ACHN (cell line): ENCODE measurements at regions not wholly inside any gene's neighbourhood (a gene's known extent, or its start where the extent isn't known, plus 50 kb on each side); places are given as distances from the start of the nearest gene placed in this dataset.

Experiments used
- DNase-seq: peaks from one replicate; pipeline ENCODE4 v3.0.0-alpha.2; 2015
- in situ Hi-C: cut with HindIII; loops from 2 replicates; pipeline ENCODE4 v1.10.0; 2017; ENCODE audit warnings: low sequenced_read_pairs, low pct_ligation_motif_present, low pct_unique_long_range_greater_than_20kb

DNA sequence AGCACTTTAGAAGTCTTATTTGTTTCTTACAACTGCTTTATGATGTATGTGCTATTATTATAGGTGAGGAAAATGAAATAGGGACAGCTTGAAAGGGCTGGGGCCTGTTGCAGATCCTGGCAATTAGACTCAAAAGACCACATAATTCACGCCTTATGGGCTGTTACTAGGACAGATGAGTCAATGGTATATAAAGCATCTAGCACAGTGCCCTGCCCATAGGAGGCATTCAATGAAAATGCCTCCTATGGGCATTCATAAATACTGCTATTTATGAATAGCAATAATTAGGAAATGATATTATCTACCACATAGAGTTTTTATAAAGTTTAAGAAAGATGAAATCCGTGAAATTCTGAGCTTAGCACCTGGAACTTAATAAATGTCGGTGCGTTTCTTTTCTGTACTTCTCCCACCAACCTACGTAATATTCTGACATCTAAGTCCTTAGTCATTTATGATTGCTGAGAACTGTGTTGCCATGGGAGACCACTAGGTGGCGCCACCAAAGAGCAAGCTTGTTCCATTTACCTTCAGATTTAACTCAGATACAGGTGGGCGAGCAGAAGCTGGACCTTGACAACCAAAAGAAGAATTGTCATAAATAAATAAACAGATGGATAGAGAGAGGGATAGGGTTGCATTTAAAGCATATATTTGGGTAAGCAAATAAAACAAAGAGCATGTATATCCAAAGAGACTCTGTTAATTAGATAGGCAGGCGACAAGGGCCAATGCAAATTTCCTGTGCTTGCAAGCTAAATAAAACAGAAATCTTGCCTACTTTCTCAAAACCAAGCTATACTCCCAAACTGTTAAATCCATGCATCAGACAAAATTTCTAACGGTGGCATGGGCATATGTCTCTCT, 699.9 kb downstream of the INHBA start:
- in situ Hi-C loops = no loop called here
- peak; percentile 74 for DNase-seq

DNA sequence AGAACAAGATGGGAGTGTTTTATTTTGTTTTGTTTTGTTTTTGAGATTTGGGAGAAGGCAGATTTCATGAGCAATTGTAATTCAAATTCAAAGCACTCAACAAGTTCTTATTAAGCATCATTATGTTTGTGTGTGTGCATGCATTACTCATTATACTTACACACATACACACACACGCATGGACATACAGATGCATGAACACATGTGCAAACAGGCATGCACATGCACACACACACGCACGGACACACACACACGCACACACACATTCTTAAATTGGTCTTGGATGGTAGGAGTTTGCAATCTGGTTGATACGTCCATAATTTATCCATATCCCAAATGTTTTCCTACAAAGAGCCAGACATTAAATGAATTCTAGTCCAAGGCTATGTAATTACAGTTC, 702.8 kb downstream of the INHBA start:
- no peak for DNase-seq
- in situ Hi-C loops = no loop called here

DNA sequence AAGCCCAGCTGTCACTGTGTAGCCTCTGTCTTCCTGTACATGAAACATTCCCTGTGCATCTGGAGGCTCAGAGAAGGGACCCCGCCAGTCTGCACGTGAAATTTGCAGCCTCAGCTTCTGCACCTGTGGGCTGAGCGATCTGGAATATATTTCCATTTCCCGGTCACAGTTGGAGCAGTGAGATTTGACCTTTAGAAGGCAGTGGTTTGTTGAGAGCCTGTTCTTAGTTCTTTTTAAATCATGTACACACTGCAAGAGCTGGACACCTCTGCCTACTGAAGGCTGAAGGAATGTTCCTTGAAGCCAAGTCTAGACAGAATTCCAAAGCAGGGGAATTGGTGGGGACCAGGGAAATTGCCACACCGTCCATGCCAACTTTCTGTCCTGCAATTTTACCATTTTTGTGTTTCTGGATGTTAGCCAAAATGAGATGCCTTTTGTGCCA, 706.6 kb downstream of the INHBA start:
- no peak for DNase-seq
- in situ Hi-C loops = no loop called here

DNA sequence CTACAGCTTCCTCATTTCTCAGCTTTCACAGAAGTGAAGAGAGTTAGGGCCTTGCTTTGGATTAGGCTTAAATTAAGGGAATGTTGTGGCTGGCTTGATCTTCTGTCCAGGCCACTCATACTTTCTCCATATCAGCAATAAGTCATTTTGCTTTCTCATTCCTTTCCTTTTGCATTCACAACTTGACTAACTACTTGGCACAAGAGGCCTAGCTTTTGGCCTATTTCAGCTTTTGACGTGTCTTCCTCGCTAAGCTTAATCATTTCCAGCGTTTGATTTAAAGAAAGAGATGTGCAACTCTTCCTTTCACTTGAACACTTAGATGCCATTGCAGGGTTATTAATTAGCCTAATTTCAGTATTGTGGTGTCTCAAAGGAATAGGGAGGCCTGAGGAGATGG, 712.0 kb downstream of the INHBA start:
- in situ Hi-C loops = no loop called here
- DNase-seq = no peak

DNA sequence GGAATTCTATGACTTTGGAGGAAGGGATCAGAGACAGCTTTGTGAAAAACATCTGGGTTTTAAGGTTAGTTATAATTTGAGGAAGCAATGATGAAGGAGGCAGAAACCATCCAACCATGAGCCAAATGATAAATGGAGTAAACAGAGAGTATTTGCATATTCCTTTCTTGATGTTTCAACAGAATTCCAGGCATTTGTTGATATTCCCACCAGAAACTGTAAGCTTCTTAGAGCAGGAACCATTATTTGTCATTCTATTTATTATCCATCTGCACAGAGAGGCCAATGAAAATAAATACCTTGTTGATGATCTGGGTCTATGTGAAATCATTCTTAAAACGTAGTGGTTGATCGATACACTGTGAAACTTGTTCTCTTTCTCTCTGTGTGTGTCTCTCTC, 715.3 kb downstream of the INHBA start:
- in situ Hi-C loops = no loop called here
- no peak for DNase-seq

DNA sequence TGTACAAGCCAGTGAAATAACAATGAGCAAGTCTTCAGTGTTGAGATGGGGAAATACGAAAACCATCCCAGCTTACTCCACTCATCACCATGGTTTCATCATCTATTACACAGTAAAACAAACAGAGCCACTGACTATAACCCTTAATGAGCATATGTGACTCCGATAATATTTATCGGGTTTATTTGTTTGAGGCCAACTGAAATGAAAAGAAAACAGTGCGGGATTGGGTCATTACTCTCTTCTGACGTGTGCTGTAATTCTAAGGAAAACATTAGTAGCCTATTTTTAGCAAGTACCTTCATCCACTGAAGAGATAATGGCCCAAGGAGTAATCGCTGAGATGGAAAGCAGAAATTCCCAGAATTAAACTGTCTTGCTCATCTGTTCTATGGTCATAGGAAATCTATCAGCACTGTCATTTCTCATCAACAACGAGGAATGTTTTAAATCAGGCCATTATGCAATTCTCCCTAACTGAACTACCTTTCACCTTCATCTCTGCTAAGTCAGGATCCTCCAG, 716.5 kb downstream of the INHBA start:
- in situ Hi-C loops = no loop called here
- no peak for DNase-seq

DNA sequence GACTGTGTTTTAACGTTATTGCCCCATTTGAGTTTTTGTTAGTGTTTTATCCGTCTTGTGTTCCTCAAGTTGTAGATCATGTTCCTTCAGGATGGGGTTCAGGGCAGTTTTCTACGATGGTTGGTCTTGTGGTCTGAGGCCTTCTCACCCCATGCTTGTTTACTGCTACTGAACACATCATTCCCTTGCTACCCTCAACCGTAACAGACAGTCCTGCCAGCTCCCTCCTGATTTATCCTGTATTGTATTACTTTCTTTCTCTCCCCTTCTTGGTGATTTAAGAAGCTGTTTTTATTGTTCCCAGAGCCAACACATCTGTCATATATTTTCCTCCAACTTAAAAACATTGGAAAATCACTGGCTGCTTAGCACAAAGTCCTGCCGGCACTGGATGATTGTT, 719.8 kb downstream of the INHBA start:
- no peak for DNase-seq
- in situ Hi-C loops = no loop called here

DNA sequence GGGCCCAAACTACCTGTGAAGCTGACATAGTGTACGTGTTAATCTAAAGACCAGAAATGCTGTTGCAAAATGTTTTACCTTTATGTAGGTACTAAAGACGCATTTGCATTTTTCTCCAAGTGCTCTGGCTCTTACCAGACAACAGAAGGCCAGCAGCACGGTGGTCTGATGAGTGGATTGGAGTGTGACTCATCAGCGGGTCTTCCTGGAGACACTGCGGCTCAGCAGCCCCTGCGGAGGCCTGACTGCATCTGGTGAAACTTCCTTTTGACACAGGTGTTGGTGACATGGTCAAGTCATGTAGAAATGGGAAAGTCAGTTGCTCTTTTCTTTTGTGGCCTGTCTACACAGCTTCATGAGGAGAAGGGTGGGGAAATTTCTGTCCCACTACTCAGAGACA, 723.6 kb downstream of the INHBA start:
- no peak for DNase-seq

DNA sequence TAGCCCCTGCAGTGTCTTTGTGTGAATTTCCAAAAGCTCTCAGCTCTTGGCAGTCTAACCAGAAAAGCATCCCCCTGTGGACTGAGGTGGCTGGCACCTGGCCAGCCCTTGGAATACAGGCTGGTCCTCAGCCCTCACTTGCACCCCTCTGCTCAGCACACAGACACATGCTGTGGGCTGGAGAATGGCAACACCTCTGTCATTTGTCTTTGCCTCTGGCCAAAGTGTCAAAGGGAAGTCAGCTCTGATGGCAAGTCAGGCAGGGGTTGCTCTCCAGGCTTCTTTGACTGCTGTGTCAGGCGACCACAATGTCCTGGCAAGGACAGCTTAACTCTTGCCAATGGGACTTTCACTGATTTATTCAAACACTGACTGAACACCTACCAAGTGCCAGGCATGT, 724.8 kb downstream of the INHBA start:
- in situ Hi-C loops = no loop called here
- DNase-seq = no peak

More for the DNA sequence above, 723.6 kb downstream of the INHBA start:
- in situ Hi-C loops = no loop called here

DNA sequence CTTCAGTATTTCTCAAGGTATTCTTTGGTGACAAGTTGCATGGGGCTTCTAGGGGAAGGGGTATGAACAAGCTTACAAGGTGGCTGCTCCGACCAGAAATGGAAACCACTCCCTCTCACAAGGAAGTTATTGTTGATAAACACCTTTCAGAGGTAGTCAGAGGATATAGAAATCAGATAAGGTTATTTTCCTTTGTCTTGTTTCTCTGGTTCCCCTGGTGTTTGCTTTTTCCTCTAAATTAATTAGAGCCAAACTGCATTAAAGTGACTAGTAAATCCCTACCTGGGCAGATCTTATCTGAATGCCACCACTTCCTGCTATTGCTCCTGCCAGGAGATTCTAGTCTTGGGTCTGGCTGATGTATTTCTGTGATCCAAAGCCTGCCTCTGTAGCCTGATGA, 725.4 kb downstream of the INHBA start:
- in situ Hi-C loops = no loop called here

DNA sequence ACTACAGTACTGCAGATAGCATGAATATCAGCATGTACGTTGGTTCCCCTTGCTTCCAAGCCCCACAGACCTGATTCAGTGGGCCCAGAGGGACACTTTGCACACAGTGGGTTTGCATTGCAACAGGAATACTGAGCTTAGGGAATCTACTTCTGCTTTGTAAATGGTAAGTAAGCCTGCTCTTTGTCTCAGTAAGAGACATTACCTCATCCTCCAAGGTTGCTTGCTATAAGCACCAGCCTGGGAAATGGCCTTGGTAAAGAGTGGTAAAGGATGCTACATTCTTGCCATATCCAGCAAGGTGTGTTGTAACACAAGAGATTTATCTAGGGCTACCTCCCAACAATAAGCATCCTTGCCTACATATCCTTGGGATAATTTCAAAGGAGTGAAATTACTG, 730.5 kb downstream of the INHBA start:
- DNase-seq = no peak
- in situ Hi-C loops = no loop called here

More for the DNA sequence above, 725.4 kb downstream of the INHBA start:
- DNase-seq = no peak

DNA sequence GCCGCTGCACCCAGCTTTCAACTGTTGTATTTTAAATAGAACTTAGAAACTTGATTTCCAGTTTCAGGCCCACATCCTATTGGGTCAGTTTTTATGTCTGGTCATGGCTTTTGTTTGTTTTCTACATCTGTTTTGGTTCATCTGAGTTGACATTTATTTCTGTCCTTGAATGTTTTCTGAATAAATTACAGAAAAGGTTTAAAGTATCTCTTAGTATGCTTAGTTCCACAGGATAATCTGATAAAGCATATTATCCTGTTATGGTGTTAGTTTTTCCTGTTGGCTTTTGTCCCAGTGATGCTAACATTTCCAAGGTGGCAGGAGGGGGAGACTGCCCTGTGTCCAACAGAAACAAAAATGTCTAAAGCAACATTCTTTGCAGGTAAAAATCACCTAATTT, 733.2 kb downstream of the INHBA start:
- in situ Hi-C loops = no loop called here
- no peak for DNase-seq

DNA sequence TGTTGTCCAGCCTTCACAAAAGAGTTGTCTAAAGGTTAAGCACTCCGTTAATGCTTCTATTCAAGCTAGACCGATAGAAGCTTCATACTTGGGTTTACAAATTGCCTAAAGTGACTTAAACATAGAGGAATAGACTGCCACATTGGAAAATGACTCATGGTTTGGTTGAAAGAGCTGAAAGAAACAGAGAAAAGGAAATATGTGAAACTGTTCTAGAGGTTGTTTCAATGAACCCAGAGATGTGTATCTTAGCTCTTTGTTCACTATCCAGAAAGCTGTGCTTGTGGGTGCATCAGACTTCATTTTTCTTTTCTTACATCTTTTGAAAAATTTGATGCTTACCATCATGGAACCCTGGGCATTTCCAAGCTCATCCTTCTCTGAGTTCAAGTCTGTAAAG, 736.2 kb downstream of the INHBA start:
- no peak for DNase-seq
- in situ Hi-C loops = no loop called here

DNA sequence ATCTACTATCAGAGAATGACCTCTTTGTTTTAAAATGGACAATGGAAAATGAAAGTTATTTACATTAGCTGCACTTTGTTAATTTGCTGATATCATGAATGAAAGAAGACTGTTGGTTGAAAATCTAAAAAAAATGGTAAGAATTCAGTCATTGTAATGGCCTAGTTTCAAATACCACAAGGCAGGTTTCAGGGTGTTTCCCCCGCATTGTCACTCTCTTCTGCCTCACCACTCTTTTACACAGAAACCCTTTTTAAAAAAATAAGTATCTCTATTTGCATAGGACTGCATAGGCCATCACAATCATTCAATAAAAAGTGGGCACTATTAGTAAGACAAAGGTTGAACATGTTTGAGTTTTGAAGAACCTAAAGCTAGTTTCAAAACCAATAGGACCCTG, 737.1 kb downstream of the INHBA start:
- in situ Hi-C loops = no loop called here
- no peak for DNase-seq

DNA sequence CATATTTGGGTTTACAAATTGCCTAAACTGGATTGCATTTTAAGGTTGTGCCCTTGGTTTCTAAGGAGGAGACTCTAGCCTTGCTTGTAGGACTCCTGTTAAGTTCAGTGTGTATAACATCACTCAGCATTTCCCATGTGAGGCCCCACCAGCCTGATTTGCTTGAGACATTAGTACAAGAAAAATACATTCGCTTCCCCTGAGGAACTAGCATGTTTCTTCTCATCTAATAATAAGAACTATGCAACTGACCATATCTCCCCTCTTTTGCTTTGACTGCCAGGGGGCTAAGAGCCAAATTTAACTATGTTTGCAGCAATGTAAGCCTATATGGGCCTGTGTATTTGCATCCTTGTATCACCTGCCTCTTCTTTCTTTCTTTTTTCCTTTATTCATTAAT, 737.9 kb downstream of the INHBA start:
- in situ Hi-C loops = no loop called here

DNA sequence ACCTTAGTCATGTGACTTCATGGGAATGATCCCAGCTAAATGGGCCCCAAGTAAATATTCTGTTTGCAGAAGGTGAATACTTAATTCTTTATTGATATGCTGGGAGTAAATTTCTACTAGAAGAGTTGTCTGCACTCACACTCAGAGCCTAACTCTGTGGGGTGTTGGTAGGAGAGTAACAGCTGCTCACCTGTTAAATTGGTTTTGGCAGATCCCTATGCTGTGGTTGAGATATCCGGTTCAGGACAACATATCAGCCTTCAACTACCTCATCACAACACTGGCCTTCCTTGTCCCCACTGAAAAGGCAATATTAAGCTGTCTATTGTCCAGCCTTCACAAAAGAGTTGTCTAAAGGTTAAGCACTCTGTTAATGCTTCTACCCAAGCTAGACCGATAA, 738.3 kb downstream of the INHBA start:
- no peak for DNase-seq
- in situ Hi-C loops = no loop called here

More for the DNA sequence above, 737.9 kb downstream of the INHBA start:
- DNase-seq = no peak

DNA sequence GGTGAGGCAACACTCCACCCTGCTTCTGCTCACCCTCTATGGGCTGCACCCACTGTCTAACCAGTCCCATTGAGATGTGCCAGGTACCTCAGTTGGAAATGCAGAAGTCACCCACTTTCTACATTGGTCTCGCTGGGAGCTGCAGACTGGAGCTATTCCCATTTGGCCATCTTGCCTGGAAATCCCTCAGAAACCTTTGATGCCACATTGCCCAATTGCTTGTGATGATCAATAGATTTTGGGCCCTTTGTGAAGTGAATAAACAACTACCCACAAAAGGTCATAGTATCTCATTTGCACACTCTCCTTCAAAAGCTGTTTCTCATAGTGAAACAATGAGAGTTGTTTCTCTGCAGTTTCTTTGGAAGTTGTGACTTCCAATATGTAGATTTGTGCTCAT, 742.9 kb downstream of the INHBA start:
- no peak for DNase-seq
- in situ Hi-C loops = no loop called here

DNA sequence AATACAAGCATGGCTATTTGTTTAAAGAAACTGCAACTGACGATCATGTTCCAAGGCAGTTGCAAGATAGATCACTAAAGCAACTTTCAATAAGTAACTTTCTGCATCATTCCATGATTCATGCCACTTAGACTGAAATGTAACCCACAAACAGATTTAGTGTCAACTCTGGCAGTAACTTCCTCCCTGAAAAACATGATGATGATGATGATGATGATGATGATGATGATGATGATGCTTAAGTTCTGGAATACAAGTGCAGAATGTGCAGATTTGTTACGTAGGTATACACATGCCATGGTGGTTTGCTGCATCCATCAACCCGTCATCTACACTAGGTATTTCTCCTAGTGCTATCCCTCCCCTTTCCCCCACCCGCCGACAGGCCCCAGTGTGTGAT, 754.7 kb downstream of the INHBA start:
- in situ Hi-C loops = no loop called here
- no peak for DNase-seq

DNA sequence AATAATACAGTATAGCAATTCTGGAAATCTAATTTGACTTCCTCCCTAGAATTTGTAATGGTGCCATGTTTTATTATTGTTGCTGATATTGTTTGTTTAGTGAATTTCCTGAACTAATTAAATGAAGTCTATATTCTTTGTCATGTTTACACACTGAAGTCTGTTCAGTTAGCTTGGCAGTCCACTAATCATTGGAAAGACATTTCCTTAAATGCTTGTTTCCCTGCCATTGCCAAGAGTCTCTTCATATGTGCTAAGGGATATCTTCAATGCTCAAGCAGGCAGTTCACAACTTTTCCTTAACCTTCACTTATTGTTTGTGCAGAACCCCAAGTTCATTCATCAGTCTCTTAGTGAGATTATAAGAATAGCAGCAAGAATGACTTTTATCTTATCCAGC, 755.3 kb downstream of the INHBA start:
- no peak for DNase-seq
- in situ Hi-C loops = no loop called here

DNA sequence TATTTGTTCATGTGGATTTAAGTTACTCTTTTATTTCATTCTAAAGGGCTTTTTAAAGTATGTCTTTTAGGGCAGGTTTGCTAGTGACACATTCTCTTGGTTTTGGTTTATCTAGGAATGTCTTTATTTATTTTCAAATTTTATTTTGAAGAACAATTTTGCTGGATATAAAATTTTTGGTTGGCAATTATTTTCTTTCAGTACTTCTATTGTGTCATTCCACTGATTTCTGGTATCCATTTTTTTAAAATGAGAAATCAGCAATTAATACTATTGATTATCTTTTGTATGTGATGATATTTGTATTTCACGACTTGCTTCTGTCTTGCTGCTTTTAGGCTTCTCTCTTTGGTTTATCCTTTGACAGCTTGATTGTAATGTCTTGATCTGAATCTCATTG, 756.3 kb downstream of the INHBA start:
- in situ Hi-C loops = no loop called here
- DNase-seq = no peak
